GM12875 (cell line): ENCODE measurements at regions not wholly inside any gene's neighbourhood (a gene's known extent, or its start where the extent isn't known, plus 50 kb on each side); places are given as distances from the start of the nearest gene placed in this dataset.
"Not testable (repeated sequence)": the region's sequence is repeated elsewhere in the genome, so short reads cannot be mapped to it uniquely, and the experiment has no call there.

Source experiments
- H3K4me3 ChIP-seq: one replicate; pipeline ENCODE4 v1.5.1; 2011; ENCODE audit warnings: low read depth, low read length, control low read depth
- TF ChIP-seq, protein P1 (sequence below): IDR thresholded peaks from 2 replicates; pipeline ENCODE4 v1.5.1; 2011; ENCODE audit warnings: low read depth, mild to moderate bottlenecking, control low read depth, inconsistent platforms, low read length, moderate library complexity, borderline replicate concordance; ENCODE audit not compliant: insufficient read depth

DNA sequence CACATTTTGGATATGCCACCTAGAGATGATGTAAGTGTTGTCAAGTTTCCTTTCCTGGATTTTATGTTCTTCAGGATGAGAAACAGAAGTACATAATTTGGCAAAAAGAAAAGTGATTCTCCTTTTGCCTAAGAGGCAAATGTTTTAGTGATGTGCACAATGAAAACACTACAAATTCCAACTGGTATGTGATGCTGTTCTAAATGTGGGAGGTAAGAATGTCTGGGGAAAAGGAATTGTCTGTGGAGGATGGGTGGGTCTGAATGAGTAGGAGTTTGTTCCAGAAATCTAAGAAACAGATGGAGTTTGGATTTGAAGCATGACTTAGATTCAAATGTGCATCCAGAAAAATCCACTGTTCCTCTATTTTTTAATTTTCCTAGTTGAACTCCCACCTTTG lies 473.6 kb upstream of the SPRY2 start:
- TF ChIP-seq, protein P1, sequence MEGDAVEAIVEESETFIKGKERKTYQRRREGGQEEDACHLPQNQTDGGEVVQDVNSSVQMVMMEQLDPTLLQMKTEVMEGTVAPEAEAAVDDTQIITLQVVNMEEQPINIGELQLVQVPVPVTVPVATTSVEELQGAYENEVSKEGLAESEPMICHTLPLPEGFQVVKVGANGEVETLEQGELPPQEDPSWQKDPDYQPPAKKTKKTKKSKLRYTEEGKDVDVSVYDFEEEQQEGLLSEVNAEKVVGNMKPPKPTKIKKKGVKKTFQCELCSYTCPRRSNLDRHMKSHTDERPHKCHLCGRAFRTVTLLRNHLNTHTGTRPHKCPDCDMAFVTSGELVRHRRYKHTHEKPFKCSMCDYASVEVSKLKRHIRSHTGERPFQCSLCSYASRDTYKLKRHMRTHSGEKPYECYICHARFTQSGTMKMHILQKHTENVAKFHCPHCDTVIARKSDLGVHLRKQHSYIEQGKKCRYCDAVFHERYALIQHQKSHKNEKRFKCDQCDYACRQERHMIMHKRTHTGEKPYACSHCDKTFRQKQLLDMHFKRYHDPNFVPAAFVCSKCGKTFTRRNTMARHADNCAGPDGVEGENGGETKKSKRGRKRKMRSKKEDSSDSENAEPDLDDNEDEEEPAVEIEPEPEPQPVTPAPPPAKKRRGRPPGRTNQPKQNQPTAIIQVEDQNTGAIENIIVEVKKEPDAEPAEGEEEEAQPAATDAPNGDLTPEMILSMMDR, result no peak
- no peak overlapping the region for H3K4me3 ChIP-seq

DNA sequence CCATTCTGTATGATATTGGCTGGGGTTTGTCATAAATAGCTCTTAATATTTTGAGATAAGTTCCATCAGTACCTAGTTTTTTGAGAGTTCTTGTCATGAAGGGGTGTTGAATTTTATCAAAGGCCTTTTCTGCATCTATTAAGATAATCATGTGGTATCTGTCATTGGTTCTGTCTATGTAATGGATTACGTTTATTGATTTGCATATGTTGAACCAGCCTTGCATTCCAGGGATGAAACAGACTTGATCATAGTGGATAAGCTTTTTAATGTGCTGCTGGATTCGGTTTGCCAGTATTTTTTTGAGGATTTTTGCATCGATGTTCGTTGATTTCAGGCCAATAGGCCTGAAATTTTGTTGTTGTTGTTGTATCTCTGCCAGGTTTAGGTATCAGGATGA lies 469.4 kb upstream of the SPRY2 start:
- H3K4me3 ChIP-seq, result not testable (repeated sequence)

DNA sequence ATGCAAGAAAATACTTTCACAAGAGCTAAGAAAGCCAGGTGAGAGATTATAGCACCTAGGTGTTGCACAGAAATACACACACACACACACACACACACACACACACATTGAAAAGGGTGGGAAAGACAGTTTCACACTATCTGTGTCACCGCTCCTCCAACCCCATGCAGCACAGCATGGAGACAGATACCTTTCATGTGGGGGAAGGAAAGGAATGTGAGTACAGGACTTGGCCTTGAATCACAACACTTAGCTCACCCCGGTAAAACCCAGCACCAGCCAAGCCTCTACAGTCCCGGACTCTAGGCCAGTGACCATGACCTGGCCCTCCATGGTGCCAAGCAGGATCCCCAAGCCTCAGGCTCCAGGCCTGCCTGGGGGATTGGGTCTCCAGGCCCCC lies 462.0 kb upstream of the SPRY2 start:
- H3K4me3 ChIP-seq, result no peak overlapping the region
- TF ChIP-seq, protein P1, result no peak

DNA sequence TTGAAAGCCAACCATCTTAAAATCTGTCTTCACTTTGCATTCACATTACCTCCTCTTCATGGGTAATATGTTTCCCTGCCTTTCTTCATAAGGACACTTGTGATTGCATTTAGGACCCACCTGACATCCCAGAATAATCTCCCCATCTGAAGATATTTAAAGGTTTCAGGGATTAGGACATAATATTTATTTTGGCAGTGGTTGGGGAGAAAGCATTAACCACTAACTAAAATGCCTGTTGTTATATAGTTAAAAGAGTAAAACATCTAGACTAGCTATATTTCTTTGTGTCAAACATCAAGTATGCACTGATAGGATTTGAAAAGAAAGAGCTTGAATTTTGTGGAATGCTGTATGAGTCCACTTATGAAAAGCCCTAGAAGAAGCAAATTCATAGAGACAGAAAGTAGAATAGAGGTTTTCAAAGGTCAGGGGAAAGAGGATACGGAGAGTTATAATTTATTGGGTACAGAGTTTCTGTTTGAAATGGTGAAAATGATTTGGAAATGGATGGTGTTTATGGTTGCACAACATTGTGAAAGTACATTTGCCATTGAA lies 457.7 kb upstream of the SPRY2 start:
- H3K4me3 ChIP-seq, result no peak overlapping the region
- TF ChIP-seq, protein P1, result no peak

DNA sequence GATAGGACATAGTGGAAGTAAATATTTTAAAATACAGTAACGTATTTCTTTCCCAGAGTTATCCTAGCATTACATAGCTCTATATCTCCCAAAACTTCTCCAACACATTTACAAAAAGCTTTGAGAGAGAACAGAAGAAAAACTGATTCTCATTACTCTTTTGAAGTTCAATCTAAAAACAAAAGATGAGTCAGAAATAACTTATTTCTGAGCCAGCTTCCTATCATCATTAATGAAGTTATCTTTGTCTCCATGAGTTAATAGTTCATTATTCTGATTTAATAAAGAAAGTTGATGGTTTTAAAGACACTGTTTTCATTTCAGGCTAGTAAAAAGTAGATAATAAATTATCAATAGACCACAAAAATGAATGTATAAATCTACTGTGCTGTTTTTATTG lies 446.7 kb upstream of the SPRY2 start:
- H3K4me3 ChIP-seq, result no peak overlapping the region
- TF ChIP-seq, protein P1, result no peak

DNA sequence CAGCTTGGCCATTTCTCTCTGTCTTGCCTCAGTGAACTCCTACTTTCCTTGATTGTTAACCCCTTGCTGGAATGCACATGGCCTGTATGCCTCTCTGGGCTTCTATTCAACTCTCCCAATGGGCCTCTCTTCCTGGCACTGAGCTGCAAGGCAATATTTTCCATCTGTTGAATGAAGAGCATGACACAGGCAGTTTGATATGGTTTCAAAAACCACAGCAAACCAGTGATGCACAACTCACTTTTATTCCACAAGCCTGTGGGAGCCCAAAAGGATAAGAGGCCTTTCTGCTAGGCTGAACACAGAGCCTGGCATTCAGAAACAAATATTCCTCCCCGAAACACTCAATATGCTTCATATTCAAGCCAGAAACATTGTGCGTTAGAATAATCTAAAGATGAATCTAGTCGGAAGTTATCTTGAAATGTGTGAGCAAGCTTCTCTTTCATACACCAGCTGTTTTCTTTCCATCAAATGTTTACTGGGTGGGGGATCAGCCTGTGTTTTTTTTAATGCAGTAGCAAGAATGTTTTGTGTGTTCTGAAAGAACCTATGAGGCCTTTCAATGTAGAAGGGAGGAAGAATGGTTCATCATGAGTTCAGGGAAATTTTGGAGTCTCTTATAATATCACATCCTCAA lies 443.1 kb upstream of the SPRY2 start:
- H3K4me3 ChIP-seq, result no peak overlapping the region
- TF ChIP-seq, protein P1, result no peak

DNA sequence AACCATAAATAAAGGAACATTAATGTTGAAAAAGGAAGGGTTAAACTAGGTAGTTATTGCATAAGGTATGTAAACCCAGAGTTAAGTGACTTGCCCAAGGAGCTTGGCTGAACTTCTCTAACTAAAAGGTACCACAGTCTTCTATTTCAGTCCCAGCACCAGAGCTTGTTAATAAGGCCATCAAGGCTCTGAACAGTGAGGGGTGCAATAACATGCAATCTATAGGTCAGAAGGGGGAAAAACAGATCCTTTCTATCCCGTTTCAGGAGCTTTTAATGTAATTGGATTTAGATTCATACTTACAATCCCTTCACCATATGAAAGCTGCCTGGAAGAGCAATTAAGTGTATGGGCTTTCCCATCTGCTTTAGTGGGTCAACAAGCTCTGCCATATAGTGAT lies 441.5 kb upstream of the SPRY2 start:
- TF ChIP-seq, protein P1, result no peak
- H3K4me3 ChIP-seq, result no peak overlapping the region
